ENCODE measurements at regions not wholly inside any gene's neighbourhood (a gene's known extent, or its start where the extent isn't known, plus 50 kb on each side); places are given as distances from the start of the nearest gene placed in this dataset.
"Not testable (repeated sequence)": the region's sequence is repeated elsewhere in the genome, so short reads cannot be mapped to it uniquely, and the experiment has no call there.

DNA sequence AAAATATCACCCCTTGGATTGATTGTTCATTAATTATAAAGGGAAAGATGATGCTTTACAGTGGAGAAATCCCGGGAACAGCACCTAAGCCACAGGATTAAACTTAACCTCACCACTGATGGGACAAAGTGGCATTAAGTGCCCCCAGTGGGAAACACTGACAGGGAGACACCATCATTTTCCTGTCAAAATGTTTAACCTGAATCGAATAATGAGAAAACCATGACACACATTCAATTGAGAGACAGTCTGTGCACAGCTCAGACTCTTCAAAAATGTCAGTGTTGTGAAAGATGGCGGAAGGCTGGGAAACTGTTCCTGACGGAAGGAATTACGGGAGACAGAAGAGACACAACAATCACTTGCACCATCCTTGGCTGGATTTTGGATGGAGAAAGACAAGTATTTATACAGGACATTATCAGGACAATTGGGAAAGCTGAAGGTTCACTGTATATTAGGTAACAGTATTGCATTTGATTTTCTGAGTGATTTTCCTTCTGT, 111.8 kb upstream of the ASB18 start:
- FAIRE-seq = no peak

DNA sequence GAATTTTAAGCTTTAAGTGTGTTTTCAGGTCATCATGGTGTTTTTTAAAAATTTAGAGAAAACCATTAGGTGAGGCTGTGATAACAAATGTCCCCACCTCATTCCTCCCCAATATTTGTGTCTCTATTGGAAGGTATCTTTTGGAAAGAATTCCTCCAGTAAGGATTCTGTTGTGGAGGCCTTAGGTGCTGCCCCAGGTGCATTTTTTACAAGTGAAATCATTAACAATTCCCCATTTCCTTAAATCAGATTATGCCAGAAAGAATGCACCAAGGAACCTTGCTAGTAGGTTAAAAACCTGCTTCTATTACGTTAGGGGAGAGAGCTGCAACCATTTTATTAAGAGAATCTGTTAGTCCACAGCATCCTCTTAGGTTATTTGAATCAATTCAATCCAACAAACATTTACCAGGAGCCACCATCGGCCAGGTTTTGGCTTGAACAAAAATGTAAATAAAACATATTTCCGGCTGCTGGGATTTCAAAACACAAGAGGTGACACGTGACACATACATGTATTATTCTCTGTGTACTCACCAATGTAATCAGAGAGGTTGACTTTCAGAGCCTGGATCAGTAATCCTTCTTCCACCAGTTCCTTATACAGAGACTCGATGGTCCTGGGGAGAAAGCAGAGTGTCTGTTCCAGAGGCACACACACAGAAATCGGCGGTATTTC, 112.5 kb upstream of the ASB18 start:
- FAIRE-seq = no peak

DNA sequence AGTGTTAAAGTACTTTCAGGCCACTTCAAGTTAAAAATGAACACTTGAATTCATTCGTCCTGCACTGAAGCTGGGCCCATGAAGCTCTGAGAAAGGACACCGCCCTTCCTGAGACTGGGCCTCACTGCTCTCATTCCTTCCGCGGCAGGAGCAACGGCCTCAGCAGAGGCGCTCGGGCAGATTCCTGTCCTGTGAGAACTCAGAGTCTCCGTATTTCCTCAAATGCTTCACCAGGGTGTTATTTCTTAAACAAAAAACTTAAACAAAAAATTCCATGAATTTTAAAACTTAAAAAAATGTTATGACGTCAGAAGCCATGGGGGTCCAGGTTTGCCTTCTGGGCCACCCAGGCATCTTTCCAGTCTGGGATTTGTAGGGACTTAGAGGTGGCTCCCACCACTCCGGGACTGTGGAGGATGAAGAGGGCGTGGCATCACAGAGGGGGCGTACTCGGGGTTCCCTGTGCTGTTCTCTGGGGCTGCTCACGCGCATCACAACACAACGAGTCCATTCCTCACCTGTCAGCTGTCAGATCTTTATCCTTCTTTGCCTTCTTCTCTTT, 115.9 kb upstream of the ASB18 start:
- no peak for FAIRE-seq

DNA sequence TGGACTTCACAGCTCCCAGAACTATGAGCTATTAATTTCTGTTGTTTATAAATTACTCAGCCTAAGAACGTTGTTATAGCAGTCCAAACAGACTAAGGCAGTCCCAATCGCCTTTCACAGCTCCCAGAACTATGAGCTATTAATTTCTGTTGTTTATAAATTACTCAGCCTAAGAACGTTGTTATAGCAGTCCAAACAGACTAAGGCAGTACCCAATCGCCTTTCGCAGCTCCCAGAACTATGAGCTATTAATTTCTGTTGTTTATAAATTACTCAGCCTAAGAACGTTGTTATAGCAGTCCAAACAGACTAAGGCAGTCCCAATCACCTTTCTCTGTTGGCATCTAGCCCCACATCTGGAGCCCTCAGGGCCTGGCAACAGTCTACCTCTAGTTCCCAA, 117.0 kb upstream of the ASB18 start:
- not testable (repeated sequence) for FAIRE-seq

DNA sequence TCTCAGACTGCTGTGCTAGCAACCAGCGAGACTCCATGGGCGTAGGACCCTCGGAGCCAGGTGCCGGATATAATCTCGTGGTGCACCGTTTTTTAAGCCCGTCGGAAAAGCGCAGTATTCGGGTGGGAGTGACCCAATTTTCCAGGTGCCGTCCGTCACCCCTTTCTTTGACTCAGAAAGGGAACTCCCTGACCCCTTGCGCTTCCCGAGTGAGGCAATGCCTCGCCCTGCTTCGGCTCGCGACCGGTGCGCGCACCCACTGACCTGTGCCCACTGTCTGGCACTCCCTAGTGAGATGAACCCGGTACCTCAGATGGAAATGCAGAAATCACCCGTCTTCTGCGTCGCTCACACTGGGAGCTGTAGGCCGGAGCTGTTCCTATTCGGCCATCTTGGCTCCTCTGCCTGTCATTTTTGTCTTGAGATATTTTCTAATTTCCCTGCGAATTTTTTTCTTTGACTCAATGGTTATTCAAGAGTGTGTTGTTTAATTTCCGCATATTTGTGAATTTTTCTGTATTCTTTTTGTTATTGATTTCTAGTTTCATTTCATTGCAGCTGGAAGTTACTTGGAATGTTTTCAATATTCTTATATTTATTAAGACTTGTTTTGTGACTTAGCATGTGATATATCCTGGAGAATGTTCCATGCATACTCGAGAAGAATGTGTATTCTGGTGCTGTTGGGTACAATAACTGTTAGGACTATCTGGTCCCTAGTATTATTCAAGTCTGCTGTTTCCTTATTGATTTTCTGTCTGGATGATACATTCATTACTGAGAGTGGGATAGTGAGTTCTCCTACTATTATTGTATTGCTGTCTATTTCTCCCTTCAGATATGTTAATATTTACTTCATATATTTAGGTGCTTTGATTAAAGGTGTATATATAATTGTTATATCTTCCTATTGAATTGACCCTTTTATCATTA, 125.3 kb upstream of the ASB18 start:
- FAIRE-seq = not testable (repeated sequence)

DNA sequence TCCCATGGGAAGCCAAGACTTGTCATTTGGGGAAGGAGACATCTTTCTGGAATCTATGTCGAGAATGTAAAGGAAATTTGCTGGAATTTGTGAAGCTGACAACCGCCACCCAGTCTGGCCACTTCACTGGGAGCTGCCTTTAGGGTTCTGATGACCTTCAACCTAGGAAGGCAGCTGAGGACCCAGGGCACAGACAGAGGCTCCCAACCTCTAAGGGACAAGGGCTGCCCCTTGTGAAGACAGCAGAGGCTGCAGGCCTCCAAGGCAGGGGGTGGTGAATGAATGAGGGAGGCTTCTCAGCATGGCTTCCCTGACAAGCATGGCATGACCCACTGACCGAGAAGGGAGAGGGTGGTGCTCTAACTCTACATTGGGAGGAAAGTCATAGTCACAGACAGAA, 128.9 kb upstream of the ASB18 start:
- no peak for FAIRE-seq

DNA sequence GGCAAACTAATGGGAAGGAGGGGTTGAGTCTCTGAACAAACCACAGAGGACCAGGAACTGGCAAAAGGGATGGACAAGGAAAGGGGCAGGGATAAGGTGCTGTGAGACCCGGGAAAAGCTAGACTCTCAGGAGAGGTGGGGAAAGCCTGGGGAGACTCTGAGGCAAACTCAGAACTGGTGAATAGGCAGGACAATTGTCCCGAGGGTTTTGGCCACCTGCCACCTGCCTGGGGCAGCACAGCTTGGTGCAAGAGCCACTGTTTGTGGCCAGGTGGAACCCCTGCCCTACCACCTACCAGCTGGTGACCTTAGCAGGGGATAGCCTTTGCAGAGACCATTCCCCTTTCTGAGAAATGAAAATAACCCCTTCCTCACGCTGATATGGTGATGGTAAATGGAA, 129.4 kb upstream of the ASB18 start:
- FAIRE-seq = no peak

DNA sequence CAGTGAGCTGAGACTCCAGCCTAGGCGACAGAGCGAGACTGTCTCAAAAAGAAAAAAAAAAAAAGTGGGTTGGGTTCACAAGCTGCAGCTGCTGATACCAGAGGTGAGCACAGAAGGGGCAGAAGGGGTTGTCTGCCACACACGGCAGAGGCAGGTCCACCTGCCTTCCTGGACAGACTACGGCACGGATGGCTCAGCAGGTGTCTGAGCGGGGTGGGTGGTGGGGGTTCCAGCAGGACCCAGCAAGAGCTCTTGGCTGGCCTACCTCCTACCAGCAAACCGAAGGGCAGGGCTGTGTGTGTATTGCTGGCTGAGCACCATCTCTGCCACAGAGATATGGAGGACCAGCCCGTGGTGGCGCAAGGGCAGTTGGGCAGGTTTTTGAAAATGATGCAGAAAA, 130.4 kb upstream of the ASB18 start:
- no peak for FAIRE-seq

DNA sequence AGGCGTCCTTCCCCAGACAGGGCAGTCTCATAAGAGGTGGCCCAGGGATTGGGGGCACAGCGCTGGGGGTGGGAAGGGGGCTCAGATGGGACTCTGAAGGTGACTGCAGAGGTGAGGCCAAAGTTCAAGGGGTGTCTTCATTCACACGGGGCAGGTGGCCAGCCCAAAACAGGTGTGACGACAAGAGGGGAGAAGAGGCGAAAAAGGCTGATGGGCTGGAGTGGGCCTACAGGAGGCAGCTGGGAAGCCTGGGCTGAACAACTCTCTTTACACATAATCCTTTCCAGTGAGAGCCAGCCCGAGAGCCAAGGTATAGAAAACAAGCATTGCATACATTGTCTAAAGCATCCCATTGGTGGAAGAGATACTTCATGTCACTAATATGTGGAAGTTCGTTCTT, 130.9 kb upstream of the ASB18 start:
- no peak for FAIRE-seq

DNA sequence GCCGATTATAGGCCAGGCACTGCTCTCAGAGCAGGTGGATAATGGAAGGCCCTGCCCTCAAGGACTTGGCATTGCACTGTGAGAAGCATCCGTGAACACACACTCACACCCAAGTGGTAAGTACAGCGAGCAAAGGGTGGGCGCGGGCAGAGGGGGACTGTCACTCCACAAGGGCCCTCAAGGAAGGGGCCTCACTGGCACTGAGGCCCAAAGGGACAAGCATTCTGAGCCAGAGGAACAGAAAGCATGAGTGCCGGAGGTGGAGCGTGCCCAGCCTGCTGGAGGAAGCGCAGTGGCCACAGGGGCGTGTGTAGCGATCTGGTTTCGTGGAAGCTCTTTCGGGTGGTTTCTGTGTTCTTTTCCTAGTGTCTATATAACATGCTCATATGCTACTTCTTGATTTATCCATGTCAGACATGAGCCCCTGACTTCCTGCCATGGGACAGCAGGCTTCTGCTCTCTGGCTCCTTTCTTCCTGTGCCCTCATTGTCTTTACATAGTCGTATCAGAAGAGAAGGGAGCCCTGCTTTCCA, 132.7 kb upstream of the ASB18 start:
- FAIRE-seq = no peak

DNA sequence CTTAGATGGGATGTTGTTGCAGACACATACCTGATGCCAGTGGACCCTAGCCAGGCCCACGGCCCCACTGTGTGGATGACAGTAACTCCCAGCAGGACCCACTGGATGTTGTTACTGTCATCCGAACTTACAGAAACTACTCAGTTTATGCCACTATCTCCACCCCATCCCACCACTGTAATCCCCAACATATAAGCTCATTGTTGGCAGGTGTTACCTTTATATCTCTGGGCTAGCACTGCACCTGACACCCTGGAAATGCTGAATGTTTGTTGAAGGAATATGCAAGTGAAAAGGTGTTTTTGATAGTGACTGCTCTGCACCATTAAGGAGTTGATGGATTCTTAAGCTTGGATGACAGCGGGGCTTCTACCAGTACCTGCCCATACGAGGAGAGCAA, 133.5 kb upstream of the ASB18 start:
- FAIRE-seq = no peak

DNA sequence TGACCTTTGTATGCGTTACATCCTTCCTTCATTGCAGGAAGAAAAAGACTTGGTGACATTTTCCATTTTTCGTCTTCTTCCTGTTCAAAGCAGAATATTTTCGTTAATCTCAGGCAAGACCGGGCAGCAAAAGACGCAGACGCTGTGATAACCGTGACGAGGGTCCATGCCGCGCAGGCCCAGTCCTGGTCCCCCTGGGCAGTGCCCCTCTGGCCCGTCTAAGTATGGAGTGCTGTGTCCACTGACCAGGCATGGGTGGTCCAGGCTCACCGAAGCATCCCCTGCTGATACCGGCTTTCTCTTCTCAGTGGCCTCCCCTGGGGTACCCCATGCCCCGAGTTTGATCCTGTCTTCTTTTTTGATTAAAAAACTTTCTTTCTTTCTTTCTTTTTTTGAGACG, 135.2 kb upstream of the ASB18 start:
- no peak for FAIRE-seq

DNA sequence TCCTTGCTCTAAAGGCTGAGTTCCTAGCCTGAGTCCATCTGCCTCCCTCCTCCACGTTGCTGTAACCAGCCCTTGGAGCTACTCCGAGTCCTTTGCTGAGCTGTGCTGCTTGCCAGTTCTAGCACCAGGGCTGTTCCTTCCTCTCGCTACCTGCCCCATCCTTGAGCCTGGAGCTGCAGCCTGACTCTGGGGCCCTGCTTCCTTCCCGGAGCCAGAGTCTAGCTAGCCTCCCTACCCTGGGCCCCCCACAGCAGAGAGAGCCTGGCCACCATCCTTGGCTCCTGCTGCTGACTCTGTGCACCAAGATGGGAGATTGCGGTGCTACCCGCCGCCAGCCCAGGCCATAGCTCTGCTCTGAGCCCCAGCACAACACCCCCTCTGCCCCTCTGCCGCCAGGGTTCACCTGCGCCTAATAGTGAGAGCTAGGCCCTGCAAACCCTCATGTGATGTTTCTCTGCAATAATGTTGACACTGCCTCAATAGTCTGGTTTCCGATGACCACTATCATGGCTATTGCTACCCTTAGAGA, 135.9 kb upstream of the ASB18 start:
- no peak for FAIRE-seq

DNA sequence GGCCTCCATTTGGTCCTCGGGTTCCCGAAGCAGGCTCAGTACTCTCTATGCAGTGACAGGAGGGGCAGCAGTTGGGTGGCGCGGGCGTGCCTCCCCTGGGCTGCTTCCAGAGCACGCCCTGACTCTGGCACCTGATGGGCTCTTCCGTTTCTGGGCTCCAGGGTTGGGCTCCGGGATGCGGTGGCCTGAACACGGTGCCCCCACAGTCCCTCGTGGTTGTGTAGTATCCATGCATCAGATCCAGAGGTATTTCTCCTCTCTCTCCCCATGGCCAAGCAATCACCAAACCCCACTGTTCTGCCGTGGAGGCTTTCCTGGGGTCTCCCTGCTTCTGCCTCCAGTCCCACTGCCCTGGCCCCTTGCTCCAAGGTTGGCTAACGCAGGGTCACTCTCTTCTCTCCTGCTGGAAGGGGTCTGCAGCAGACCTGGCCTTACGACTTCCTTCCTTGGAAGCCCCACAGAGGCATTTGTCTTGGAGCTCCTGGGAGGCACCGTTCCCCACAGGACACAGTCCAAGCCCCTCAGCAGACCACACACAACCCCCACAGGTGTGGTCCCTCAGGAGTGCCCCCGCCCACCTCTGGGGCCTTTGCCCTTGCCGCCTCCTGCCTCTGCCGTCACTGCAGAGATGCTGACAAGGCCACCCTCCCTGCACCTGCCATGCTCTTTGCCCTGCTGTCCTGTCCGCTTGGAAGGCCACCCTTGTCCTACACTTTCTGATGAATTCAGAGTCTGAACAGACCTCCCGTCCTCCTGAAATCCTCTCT, 136.6 kb upstream of the ASB18 start:
- no peak for FAIRE-seq

DNA sequence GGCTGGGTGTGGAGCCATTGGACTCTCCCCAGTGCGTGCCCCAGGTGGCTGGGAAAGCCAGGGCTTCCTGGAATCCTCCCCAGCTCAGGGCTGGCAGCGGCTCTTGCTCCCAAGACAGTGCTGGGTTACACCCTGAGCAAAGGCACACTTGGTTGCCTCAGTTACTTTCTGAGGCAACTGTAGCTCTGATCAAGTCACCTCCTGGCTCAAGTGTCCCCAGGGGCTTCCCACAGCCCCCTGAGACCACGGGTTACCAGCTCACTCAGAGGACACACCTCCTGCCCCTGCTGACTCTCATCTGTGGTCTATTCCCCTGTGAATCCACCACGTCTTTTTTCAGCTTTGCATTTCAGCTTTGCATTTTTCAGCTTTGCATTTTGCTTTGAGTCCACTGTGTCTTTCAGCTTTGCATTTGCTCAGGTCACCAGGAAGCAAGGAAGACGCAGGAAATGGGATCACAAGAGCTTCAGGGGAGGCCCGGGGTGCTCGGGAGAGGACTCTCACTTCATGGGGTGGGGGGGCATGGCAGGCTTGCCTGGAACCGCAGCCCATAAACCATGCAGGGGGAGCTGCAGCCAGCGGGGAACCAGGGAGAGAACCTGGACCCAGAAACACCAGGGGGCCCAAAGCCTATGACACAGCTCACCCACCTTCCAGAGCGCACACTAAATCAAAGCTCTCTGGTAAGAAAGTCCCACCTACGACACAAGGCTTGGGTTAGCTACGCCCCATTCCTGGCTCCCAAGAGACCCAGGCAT, 138.0 kb upstream of the ASB18 start:
- no peak for FAIRE-seq

DNA sequence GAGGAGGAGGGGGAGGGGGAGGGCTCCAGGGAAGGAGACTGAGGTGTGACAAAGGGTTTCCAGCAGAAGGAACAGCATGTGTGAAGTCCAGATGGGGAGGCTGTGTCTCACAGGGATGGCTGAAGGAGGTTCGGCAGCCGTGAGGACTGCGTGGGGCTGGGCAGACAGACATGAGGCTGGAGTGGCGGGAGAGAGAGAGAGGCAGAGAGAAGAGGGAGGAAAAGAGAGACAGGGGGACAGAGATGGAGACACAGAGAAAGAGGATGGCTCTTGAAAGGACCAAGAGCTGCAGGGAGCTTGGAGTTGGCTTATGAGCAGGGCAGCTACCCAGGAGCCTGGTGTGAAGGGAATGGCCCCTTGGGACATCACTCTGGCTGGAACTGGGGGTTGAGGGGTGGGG, 138.9 kb upstream of the ASB18 start:
- no peak for FAIRE-seq

DNA sequence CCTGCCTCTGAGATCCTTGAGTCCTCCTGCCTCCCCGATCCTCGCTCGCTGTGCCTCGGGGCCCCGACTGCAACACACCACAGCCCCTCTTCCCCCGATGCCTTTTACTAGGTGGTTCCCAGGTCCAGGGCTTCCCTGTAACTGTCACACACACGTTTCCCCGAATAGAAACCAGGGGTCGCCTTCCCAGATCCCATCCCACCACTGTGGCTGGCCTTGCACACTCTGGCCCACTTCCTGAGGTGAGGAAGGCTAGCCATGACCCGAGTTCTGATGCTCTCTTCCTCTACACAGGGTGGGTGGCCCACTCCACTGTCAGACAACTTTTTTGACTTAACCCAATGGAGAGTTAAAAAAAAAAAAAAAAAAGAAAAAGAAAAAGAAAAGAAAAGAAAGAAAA, 139.6 kb upstream of the ASB18 start:
- FAIRE-seq = no peak

DNA sequence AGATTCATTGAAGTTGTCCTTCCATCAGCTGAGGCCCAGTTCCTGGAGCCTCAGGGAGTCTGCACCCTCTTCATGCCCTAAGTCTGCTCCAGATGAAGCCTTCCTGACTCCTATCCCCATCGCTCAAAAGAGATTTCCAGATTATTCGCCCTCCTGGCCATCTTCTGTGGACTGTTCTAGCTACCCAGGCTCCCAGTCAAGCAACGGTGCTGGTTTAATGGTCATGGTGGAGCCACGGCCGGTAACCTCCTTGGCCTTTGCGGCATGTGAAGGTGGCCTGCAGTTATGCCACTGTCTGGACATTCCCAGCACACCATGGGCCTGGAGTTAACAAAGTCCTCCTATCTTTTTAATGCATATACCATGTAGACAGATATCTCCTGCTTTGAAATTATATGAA, 140.1 kb upstream of the ASB18 start:
- no peak for FAIRE-seq

DNA sequence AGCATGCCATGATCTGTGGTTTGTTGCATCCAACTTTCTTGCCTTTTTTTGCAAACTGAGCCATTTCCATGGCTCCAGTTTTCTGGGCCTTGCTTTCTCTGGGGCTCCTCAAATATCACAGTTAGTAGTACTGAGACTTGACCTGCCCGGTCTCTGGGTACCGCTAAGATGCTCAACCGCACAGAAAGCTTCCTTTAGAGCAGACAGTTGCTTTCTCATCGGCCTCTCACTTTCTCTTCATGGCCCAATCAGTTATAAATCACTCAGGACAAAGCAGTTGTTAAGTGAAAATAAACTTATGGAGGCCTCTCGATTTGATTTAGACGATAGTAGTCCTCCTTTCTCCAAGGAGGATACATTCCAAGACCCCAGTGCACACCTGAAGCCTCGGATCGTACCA, 141.2 kb upstream of the ASB18 start:
- FAIRE-seq = no peak

DNA sequence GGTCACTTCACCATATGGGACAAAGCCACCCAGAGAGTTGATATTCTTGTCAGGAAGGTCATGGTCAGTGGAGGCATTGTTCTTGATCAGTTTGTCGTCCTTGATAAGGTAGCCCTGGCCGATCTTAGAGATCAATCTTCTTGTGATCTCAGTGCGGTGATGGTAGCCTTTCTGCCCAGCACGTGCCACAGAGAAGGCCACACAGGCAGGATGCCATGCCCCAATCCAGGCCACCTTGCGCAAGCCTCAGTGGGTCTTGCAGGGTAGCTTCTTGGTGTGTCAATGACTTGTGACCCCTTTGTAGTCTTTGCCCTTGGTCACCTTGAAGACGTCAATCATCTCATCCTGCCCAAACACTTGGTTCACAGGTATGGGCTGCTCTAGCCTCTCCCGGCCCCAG, 143.9 kb upstream of the ASB18 start:
- no peak for FAIRE-seq

DNA sequence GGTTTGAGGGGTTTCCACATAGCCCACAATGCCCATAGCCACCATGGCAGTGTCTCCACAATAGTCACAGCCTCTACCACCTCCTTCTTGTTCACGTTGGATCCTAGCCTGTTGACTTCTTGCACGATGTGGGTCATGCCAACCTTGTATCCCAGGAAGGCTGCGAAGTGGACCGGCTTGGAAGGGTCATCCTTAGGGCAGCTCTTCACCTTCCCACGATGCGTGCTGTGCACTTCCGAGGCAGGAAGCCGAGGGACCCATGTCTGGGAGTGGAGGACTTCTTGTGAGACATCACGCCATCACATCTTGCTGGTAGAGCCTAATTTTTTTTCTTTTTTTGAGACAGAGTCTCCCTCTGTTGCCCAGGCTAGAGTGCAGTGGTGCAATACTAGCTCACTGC, 144.6 kb upstream of the ASB18 start:
- no peak for FAIRE-seq

Measured in G401.6 (cell line).